ENCODE measurements at regions not wholly inside any gene's neighbourhood (a gene's known extent, or its start where the extent isn't known, plus 50 kb on each side); places are given as distances from the start of the nearest gene placed in this dataset.

GRCh38 chr5:174191076-174191475, 145.6 kb downstream of the NSG2 start:
- no peak for TF ChIP-seq CTCF (IDR thresholded peaks at IDR 0.05; ENCODE audit: low read depth, low read length)
- no peak for TF ChIP-seq MYC (IDR thresholded peaks at IDR 0.05; ENCODE audit: low read depth, low read length)
- no peak for TF ChIP-seq MAX (IDR thresholded peaks at IDR 0.05; ENCODE audit: low read depth, low read length)
- TF ChIP-seq POLR2A (IDR thresholded peaks at IDR 0.05; ENCODE audit: extremely low read depth, insufficient read length): no peak
